ENCODE measurements at regions not wholly inside any gene's neighbourhood (a gene's known extent, or its start where the extent isn't known, plus 50 kb on each side); places are given as distances from the start of the nearest gene placed in this dataset.

GRCh38 chr13:83824120-83824519, 58.2 kb downstream of the SLITRK1 start:
- TF ChIP-seq CTCF (IDR thresholded peaks at IDR 0.05; ENCODE audit: extremely low read depth in 1 of 2, insufficient read depth in 1 of 2, low read depth in 1 of 2, low read length in 2 of 2) (no peak), MAX (IDR thresholded peaks at IDR 0.05; ENCODE audit: insufficient read depth, insufficient read length) (no peak), JUN (IDR thresholded peaks at IDR 0.05; ENCODE audit: borderline replicate concordance, insufficient read depth, insufficient read length, low read depth) (no peak)

All from endothelial cell of umbilical vein (primary cell).